Retinal pigment epithelial cell (primary cell): ENCODE measurements at regions not wholly inside any gene's neighbourhood (a gene's known extent, or its start where the extent isn't known, plus 50 kb on each side); places are given as distances from the start of the nearest gene placed in this dataset.

Experiments
- DNase-seq: peaks from one replicate; pipeline ENCODE4 v3.0.0-alpha.2; 2010; ENCODE audit warnings: low read depth
- H3K4me3 ChIP-seq: 2 replicates; pipeline ENCODE4 v1.5.1; 2011; ENCODE audit warnings: mild to moderate bottlenecking, low read length, control low read depth, moderate library complexity
- TF ChIP-seq, protein P1 (sequence below): conservative IDR thresholded peaks from 2 replicates; pipeline ENCODE4 v1.5.1; 2011; ENCODE audit warnings: low read depth, low read length, control low read depth, inconsistent platforms

DNA sequence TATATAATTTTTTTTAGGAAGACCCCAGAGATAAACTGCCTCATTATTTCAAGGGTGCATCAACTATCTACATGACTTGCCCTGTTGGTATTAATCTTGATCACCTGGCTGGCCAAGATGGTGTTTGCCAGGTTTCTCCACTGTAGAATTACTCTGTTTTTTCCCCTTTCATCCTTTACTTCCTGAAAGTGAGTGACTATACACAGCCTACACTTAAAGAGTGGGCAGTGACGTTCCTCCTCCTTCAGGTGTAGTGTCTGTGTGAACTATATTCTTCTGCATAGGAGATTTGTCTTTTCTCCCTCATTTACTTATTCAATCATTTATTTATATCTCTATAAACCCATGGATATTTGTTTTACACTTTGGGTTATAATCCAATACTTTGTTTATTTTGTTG, 246.7 kb downstream of the IRF8 start:
- no peak overlapping the region for H3K4me3 ChIP-seq
- TF ChIP-seq, protein P1, sequence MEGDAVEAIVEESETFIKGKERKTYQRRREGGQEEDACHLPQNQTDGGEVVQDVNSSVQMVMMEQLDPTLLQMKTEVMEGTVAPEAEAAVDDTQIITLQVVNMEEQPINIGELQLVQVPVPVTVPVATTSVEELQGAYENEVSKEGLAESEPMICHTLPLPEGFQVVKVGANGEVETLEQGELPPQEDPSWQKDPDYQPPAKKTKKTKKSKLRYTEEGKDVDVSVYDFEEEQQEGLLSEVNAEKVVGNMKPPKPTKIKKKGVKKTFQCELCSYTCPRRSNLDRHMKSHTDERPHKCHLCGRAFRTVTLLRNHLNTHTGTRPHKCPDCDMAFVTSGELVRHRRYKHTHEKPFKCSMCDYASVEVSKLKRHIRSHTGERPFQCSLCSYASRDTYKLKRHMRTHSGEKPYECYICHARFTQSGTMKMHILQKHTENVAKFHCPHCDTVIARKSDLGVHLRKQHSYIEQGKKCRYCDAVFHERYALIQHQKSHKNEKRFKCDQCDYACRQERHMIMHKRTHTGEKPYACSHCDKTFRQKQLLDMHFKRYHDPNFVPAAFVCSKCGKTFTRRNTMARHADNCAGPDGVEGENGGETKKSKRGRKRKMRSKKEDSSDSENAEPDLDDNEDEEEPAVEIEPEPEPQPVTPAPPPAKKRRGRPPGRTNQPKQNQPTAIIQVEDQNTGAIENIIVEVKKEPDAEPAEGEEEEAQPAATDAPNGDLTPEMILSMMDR = no peak
- DNase-seq = no peak

DNA sequence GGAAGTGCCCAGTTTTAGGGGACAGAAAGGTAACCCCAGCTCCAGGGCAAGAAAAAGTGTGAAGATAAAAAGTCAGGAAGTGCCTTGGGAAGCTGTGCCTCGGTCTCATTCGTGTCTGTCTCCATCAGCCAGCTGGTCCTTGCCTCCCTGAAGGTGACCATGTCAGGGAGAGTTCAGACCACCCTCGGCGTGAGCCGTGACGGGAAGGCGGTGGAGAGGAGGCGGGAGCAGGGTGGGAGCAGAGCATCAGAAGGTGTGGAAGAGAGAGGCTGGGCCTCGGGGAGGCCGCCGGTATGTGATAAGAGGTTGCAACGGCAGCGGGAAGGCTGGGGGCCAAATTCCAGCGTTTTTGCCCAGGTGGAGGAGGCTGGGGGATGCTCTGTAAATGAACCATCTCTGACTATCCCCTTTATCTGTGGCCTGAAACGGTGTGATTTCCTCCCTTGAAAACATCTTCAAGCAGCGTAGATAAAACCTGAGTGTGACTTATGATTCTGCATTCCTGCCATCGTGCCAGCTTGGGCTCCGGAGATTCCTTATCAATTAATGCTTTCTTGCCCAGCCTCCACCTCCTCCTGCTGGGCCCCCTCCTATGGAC, 251.8 kb downstream of the IRF8 start:
- DNase-seq = no peak

DNA sequence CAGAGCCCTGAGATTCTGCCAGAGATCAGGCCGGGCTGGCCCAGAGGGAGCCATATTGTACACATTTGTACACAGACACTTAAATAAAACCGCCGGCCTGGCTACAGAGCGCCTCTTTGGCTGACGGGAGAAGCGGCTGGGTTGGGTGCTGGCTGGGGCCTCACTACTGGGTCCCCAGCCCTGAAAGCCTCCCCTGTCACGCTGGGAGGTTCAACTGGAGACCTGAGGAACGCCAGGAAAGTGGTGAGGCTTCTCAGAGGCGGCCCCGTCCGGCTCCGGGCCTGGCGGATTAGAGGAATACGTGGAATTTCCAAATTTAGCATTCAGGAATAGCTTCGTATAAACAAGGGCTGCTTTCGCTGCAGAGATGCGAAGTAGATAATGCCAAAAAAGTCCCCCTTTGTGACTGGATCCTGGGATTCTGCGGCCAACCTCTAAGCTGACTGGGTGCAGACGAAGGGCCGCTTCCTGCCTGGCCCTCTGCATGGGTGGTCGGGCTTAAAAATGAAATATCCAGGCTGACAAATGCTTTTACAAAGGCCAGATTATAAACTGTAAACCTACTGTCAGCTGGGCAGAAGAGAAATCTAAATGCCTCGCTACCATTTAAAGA, 252.4 kb downstream of the IRF8 start:
- DNase-seq = no peak
- H3K4me3 ChIP-seq = no peak overlapping the region
- TF ChIP-seq, protein P1 = no peak

More for the DNA sequence above, 251.8 kb downstream of the IRF8 start:
- TF ChIP-seq, protein P1 = no peak
- no peak overlapping the region for H3K4me3 ChIP-seq

DNA sequence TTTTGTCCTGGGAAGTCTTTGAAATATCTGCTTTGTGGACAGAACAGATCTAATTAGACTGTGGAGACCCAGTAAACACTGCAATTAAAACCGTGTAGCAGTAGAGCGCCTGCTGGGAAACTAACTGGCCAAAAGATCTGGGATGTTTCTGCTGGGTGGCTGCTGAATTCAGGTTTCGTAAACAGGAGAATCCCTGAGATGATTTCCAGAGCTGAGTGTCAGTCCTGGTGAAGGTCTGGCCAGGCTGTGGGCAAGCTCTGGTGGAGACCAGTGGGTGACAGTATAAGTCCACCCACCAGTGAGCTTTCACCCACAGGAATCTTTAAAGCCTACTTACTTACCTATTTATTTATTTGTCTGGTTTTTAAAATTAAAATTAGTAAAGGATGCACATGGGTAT, 257.2 kb downstream of the IRF8 start:
- TF ChIP-seq, protein P1 = no peak
- no peak for DNase-seq
- no peak overlapping the region for H3K4me3 ChIP-seq

DNA sequence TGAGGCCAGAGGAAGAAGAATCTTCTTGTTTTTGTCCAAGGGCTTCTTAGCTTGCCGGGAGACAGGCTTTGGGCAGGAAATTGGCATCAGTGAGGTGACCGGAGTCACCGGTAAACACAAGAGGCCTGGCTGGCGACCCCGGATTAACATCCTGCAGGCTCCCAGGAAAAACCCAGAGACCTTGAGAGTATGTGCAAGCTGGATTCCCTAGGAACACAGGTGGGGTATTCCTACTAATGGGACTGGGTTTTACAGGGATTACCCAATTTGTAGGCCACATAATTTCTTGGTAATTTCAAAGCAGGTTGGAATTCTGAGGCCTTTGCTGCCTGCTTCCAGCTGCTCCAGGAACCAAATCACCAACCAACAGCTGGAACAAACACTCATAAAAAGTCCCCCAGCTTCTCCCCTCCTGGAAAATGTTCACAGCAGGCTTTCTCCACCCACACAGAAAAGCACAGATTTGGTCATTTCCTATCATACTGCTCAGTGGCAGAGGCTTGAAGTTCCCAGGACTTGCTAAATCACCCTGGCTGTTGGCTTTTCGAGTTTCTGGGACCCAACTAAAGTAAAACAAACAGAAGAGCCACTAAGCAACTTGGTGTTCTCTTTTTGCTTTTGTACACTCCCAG, 258.8 kb downstream of the IRF8 start:
- no peak for DNase-seq
- TF ChIP-seq, protein P1 = no peak
- H3K4me3 ChIP-seq = no peak overlapping the region

DNA sequence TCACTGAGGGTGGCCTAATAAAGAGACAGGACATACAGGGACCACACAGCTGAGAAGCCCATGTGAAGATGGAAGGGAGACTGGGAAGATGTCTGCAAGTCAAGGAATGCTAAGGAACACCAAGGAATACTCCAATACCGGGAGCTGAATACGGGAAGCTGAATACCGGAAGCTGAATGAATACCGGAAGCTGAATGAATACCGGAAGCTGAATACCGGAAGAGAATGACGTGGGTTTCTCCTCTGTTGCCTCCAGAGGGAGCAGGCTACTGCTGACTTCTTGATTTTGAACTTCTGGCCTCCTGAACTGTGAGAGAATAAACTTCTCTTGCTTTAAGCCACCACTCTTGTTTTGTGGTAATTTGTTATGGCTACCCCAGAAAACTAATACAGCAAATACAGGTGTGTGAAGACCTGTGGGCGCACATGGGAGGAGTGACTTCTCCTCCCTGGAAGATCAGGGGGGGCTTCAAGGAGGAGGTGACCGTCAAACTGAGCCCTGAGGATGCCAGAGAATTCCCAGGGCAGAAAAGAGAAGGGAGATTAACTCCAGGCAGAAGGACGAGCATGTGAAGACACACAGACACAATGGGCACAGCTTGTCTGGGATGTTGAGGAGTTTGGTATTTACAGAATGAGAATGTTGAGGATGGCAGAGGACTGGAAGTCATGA, 259.9 kb downstream of the IRF8 start:
- DNase-seq = no peak
- H3K4me3 ChIP-seq = no peak overlapping the region
- TF ChIP-seq, protein P1 = no peak

DNA sequence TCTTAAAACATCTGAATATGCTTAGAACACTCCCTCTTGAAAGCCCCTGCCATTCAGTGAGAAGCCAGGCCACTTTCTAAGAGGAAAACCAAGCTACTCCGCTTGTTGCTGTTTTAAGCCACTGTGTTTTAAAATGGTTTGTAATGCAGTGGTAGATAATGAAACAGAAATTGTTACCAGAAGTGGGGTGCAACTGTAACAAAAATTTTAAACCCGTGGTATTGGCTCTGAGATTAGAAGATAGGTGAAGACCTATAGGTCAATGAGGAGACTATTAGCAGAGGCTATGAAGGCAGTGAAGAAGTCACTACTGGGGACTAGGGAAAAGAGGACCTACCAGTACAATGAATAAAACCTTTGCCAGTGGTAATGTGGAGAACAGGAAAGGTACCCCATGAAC, 266.5 kb downstream of the IRF8 start:
- DNase-seq = no peak
- TF ChIP-seq, protein P1 = no peak
- H3K4me3 ChIP-seq = no peak overlapping the region
